ENCODE measurements at regions not wholly inside any gene's neighbourhood (a gene's known extent, or its start where the extent isn't known, plus 50 kb on each side); places are given as distances from the start of the nearest gene placed in this dataset.

GRCh38 chr5:20128343-20128742 lies 140.3 kb upstream of the CDH18 start:
- TF ChIP-seq CTCF (IDR thresholded peaks at IDR 0.05) (no peak), POLR2AphosphoS5 (IDR thresholded peaks at IDR 0.05) (no peak), POLR2A (IDR thresholded peaks at IDR 0.05) (no peak), EP300 (IDR thresholded peaks at IDR 0.05) (no peak)
